HG03060 (cell line): ENCODE measurements at regions not wholly inside any gene's neighbourhood (a gene's known extent, or its start where the extent isn't known, plus 50 kb on each side); places are given as distances from the start of the nearest gene placed in this dataset.
A peak's percentile ranks its signal among the peaks of the same experiment; 100 is the strongest.
"Not testable (repeated sequence)": the region's sequence is repeated elsewhere in the genome, so short reads cannot be mapped to it uniquely, and the experiment has no call there.

ENCODE experiments used
- ATAC-seq: cut with Tn5 transposase; IDR thresholded peaks from one replicate; pipeline ENCODE4 v1.9.1; 2021; ENCODE audit warnings: low read depth, moderate number of reproducible peaks; ENCODE audit not compliant: unreplicated experiment

DNA sequence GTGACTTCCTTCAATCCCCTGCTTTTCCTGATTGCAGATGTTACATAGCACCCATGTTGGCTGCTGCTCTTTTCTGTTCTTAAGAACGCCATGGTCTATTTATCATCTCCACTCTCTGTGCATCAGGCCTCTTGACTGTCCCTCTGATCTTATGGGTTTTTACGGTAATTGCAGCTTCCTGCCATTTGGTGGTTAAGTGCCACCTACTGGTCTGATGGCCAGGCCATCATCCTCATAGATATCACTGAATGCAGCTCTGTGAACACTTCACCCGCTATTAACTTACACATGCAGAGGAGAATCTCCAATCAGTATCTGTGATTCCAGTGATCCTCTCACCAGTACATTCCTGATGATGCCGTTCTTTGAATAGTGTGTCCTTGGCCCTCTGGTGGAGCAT, 382.4 kb downstream of the TRAM1L1 start:
- no peak for ATAC-seq

DNA sequence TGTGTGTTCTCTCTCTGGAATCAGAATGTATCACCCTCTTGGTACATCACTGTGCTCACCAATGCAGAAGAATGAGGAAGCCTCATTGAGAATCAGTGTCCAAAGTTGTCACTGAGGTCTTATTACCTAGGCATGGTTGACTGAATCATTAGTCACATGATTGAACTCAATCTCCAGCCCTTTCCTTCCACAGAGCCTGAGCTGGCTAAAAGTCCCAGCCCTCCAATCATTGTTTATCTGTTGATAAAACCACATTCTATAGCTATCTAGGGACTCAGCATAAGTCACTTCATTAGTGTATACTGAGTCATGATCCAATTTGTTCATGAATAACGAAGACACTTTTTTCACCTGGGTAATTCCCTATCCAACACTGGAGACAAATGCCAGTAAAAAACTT, 396.8 kb downstream of the TRAM1L1 start:
- ATAC-seq: no peak

DNA sequence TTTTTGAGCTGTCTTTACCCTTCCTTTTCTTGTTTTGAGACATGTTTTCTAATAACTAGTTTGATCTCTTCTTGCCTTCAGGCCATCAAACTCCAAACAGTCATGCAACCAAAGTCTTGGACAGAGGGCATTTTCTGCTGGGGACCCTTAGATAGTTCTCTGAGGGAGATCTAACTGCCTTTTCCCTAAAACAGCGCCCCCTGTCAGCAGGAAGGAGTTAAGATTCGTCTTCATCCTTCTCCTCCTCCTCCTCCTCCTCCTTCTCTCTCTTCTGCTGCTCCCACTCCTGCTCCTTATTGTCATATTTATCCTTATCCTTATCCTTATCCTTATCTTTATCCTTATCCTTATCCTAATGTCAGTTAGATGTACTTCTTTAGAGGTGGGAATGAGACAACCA, 417.2 kb downstream of the TRAM1L1 start:
- ATAC-seq: no peak

DNA sequence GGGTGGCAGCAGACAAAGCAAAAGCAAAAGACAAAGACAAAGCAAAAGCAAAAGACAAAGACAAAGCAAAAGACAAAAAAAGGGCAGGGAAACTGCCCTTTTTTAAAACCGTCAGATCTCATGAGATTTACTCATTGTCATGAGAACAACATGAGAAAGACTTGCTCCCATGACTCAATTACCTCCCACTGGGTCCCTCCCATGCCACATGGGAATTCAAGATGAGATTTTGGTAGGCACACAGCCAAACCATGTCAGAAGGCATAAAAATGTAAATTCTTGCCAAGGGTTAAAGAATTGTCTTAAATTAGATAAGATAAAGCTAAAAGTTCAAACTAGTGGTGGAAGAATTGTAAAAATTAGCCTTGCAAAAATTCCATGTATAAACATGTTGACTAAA, 419.7 kb downstream of the TRAM1L1 start:
- ATAC-seq: no peak

DNA sequence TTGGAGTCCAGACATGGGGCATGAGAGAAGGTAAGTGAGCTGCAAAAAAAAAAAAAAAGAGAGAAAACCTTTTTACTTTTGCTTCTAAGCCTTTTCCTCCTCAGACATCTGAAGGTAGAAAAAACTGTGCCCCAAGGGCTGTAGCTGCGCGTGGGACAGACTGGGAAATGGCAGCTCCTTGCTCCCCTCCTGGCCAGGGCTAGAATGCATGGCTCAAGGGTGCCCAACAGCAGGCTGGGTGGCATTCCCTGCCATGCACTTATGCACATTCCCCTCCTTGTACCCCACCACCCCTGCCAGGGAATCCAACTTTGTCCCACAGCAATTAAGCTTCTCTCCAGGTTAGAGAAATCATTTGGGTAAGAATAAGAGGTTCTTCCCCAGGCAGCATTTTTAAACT, 421.2 kb downstream of the TRAM1L1 start:
- ATAC-seq: no peak

DNA sequence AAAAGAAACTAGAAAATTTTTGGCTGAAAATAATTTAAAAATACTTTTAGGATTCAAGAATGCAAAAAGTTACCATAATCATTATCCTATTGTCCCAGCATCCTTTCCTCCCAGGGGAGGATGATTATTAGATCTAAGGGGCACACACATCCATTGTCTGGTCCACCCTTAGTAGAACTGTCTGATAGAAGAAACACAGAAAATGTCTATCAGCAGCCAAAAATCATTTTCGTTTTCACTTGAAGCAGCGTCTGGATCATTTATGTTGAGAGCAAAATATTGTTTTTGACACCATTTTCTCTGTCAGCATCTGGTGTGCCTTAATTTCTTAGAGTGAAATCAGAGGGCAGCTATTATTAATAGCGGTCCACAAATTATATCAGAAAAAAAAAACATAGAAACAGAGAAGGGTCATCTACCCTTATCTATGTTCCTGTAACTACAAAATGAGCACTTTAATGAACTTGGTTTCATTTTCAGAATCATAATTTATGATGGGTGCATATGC, 446.3 kb downstream of the TRAM1L1 start:
- ATAC-seq: no peak

DNA sequence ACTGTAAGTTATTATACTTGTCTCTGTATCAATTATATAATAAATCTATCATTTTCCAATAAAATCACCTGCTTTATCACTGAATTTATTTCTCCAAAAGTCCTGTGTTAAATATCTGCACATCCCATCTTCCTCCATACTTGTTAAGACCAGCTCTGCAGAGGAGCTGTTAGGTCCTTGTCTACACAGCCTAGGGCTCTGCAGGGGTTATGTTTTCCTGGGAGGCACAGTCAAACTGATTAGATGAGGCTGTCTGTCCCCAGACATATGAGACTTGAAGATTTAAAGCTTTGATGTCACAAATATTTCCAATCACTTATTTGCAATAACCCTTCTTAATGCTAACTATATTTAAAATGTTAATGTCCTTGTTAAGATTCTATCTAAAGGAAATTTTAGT, 446.8 kb downstream of the TRAM1L1 start:
- no peak for ATAC-seq

DNA sequence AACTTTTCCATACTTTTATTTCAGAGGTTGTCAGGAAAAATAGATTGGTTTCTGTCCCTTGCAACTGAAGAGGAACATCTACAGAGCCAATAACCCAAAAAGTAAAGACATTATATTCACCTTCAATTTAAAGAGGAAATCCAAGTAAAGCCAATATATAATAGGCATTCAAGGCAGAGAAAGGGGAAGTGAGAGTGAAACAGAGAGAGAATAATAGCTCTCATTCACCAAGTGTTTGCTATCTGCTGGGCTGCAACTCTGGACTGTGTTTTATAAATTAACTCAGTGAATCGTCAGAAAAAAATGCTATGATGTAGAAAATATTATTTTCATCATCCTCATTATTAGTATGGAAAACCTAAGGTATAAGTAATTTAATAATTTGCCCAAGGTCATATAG, 448.5 kb downstream of the TRAM1L1 start:
- ATAC-seq: peak; percentile 100

DNA sequence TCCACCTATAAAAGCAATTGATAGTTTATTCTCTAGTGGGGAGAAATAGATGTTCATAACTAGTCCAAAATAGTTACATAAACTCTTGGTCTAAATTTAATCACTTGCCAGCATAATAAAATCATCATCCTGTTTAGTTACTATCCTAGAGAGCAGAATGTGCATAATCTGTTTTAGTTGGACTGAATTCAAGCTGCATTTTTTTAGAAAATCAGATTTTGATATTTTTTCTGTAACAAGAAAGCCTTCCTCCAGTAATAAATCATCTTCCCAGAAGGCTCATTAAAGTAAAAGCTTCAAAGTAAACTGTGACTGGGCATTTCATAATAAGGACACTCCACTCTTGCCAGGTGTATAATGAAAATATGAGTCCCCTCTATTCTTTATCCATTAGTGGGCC, 453.1 kb downstream of the TRAM1L1 start:
- ATAC-seq: no peak

DNA sequence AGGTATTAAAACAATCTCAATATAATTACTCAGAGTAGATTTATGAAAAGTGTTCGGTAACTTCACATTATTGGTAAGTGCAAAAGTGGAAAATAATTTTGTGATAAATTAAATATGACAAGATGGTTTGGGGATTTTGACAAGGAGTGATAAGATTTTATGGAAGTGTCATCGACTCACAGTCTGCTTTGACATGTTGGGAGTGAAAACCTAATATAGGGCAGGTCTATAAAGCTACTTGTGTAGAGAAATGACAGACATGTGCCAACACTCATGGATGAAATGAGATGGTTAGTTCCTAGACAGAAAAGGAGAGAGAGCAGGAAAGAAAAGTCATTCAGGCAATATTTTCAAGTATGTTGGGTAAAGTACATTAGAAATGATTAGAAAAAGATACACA, 456.8 kb downstream of the TRAM1L1 start:
- ATAC-seq: no peak

DNA sequence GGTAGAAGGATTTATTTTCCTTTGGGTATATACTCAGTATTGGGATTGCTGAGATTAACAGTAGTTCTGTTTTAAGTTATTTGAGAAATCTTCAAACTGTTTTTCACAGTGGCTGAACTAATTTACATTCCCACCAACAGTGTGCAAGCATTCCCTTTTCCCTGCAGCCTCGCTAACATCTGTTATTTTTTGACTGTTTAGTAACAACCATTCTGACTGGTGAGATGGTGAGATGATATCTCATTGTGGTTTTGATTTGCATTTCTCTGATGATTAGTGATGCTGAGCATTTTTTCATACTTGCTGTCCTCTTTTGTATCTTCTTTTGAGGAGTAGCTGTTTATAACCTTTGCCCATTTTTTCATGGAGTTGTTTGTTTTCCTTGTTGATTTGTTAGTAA, 457.8 kb downstream of the TRAM1L1 start:
- ATAC-seq: no peak

DNA sequence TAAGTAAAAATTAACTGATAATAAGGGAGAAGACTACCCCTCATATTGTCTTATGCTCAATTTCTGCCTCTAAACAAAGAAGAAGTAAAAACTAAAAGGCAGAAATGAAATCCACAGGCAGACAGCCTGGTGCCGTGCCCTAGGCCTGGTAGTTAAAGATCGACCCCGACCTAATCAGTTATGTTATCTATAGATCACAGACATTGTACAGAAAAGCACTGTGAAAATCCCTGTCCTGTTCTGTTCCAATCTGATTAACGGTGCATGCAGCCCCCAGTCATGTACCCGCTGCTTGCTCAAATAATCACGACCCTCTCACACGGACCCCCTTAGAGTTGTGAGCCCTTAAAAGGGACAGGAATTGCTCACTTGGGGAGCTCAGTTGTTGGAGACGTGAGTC, 465.9 kb downstream of the TRAM1L1 start:
- ATAC-seq: not testable (repeated sequence)

DNA sequence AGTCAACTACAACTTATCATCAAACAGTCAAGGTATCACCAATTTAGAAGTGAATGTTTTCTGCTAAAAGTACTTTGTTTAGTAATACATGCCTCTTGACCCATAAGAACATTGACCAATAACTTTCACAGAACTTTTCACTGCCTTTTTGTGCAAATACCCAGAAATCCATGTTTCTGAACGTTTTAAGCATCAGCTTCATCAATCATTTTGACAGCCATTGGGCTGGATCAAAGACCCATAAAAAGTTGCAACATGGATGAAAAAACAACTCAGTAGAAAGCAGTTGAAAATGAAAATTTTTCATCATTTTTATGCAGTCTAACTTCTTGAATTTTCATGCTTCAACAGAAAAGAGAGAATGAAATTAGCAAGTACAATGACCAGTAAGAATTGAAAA, 466.7 kb downstream of the TRAM1L1 start:
- no peak for ATAC-seq

DNA sequence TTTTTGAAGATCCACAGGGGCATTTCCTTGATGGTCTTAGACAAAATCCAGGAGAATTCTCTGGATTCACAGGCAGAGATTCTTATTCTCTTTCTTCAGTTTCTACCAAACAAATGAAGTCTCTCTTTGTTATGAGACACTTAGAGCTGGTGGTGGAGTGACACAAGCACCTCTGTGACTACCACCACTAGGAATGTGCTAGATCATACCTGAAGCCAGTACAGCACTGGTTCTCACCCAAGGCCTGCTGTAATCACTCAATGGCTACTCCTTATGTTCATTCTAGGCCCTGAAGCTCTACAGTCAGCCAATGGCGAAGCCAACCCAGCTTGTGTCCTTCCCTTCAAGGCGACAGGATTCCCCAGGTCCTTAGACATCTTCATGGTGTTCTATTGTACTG, 482.3 kb downstream of the TRAM1L1 start:
- no peak for ATAC-seq

DNA sequence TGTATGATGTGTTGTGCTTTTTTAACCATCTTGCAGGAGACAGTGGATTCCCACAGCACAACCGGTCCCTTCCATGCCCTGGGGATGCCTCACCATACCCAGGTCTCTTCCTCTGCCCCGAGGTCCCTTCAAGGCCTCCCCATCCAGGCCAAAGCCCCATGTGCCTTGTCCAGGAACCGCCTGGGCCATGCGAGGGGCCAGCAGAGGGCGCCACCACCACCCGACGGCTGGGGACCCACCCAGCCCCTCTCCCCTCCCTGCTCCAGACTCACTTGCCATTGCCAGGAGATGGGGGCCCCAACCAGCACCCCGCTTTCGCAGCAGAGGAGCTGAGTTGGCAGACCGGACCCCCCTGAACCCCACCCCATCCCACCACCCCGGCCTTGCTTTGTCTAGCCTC, 485.5 kb downstream of the TRAM1L1 start:
- no peak for ATAC-seq

DNA sequence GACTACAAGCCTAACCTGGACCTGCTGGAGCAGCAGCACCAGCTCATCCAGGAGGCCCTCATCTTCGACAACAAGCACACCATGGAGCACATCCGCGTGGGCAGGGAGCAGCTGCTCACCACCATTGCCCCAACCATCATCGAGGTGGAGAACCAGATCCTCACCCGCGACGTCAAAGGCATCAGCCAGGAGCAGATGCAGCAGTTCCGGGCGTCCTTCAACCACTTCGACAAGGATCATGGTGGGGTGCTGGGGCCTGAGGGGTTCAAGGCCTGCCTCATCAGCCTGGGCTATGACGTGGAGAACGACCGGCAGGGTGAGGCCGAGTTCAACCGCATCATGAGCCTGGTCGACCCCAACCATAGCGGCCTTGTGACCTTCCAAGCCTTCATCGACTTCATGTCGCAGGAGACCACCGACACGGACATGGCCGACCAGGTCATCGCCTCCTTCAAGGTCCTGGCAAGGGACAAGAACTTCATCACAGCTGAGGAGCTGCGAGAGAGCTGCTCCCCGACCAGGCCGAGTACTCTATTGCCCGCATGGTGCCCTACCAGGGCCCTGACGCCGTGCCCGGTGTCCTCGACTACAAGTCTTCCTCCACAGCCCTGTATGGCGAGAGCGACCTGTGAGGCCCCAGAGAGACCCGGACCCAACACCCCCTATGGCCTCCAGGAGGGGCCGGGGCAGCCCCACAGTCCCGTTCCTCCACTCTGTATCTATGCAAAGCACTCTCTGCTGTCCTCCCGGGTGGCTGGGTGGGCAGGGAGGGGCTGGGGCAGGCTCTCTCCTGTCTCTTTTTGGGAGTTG, 486.2 kb downstream of the TRAM1L1 start:
- ATAC-seq: no peak

DNA sequence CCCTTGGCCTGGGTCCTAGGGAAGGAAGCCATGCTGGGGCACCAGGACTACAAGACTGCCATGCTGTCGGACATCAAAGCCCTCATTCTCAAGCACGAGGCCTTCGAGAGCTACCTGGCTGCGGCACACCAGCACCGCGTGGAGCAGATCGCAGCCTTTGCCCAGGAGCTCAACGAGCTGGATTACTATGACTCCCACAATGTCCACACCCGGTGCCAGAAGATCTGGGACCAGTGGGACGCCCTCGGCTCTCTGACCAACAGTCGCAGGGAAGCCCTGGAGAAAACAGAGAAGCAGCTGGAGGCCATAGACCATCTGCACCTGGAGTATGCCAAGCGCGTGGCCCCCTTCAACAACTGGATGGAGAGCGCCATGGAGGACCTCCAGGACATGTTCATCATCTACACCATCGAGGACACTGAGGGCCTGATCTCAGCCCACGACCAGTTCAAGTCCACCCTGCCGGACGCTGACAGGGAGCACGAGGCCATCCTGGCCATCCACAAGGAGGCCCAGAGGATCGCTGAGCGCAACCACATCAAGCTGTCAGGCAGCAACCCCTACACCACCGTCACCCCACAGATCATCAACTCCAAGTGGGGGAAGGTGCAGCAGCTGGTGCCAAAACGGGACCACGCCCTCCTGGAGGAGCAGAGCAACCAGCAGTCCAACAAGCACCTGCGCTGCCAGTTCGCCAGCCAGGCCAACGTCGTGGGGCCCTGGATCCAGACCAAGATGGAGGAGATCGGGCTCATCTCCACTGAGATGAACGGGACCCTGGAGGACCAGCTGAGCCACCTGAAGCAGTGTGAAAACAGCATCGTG, 487.0 kb downstream of the TRAM1L1 start:
- ATAC-seq: no peak

DNA sequence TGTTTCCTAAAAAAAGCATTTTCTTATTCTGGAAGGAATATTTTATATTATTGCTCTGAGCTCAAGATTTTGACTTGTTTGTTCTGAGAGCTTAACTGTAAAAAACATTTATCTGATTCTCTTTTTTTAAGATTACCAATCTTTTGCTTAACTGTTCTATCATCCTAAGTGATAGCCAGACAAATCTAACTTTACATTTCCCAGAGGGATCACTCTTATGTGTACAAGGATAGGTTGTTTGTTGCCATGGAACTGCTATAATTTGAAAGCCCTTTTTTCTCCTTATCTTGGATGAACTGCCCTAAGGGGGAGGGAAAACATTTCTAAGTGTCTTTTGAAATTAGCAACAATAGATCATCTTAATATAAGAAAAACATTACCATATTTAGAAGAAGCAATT, 494.7 kb downstream of the TRAM1L1 start:
- ATAC-seq: no peak

DNA sequence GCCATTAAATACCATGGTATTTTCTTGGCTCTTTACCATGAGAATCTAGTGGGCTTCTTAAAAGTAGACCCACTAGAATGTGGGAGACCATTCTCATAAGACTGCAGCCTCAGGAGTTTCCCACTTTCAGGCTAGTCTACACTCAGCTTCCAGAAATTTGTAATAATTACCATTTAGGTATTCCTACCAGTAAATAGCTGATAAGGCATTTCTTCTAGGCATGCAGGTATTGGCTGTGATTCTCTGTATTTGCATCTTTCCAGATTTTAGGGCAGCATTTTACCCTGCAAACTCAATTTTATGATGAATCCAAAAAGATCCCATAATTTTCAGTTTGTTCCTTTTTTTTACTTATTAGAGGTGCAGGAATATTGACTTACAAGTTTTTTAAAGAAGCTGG, 496.6 kb downstream of the TRAM1L1 start:
- no peak for ATAC-seq

DNA sequence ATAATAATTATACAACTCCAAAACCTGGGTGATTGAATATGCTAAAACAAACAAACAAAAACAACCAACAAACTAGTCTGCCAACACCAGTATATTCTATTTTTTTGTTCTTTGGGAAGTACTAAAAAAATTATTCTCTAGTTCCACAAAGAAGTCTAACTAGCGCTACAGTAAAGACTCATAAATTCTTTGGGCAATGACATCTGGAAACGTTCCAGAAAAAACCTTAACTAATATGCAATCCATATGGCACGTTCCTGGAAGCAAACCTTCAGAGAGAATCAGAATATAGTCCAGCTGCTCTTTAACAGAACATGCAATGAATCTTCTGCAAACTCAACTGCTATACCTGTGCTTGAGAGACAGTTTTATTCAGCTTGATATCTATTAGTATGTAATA, 500.1 kb downstream of the TRAM1L1 start:
- no peak for ATAC-seq

DNA sequence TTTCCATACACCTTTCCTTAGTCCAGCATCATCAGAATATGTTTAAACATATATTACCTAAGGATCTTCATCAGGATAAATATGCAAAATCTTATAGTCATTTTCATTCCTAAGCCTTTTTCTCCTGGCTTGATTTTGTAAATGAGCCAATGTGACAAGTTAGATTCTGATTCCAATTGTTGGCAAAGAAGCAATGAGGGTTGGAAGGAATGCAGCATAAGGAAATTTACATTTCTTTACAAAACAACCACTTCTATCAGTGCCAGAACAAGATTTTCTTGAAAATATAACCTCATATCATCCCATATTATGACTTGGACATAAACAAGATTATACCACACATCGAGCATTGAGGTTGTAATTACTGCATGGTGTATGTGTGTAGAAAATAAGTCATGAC, 508.1 kb downstream of the TRAM1L1 start:
- ATAC-seq: no peak

DNA sequence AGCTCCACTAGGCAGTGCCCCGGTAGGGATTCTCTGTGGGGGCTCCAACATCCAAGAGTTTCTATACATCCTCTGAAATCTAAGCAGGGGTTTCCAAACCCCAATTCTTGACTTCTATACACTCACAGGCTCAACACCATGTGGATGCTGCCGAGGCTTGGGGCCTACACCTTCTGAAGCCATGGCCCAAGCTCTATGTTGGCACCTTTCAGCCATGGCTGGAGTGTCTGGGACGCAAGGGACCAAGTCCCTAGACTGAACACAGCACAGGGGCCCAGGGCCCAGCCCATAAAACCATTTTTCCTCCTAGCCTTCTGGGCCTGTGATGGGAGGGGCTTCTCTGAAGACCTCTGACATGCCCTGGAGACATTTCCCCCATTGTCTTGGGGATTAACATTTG, 511.8 kb downstream of the TRAM1L1 start:
- no peak for ATAC-seq
